Activated B cell treated with CpG ODN at 0.5 μM for 24 hours (primary cell): ENCODE measurements at regions not wholly inside any gene's neighbourhood (a gene's known extent, or its start where the extent isn't known, plus 50 kb on each side); places are given as distances from the start of the nearest gene placed in this dataset.

Experiments used
- ATAC-seq: fragments of 200-7000 bp; cut with Tn5 transposase; one replicate; pipeline ENCODE4 v1.10.0; 2021; ENCODE audit warnings: low read depth, mild to moderate bottlenecking, moderate library complexity
- CTCF ChIA-PET: fragments of 350-600 bp; sonication (Branson Sonifier 250); formaldehyde crosslinking; loops from one replicate; lab custom pipeline; 2021; ENCODE audit warnings: antibody characterized with exemption; lab: Charles Lee
- POLR2A ChIA-PET: fragments of 350-600 bp; sonication (Branson Sonifier 250); formaldehyde crosslinking; loops from one replicate; lab custom pipeline; 2021; ENCODE audit warnings: antibody characterized with exemption; lab: Charles Lee
- DNase-seq: peaks from one replicate; pipeline ENCODE4 v3.0.0; 2022
- H3K27ac Mint-ChIP-seq: one replicate; pipeline ENCODE4 v1.8.0; 2020; ENCODE audit warnings: mixed read lengths
- H3K27me3 Mint-ChIP-seq: one replicate; pipeline ENCODE4 v1.8.0; 2021; ENCODE audit warnings: mixed read lengths
- H3K36me3 Mint-ChIP-seq: one replicate; pipeline ENCODE4 v1.8.0; 2021; ENCODE audit warnings: low read depth, mixed read lengths
- H3K4me1 Mint-ChIP-seq: one replicate; pipeline ENCODE4 v1.8.0; 2021; ENCODE audit warnings: mixed read lengths
- H3K4me3 Mint-ChIP-seq: one replicate; pipeline ENCODE4 v1.8.0; 2020; ENCODE audit warnings: mild to moderate bottlenecking, mixed read lengths
- H3K9me3 Mint-ChIP-seq: one replicate; pipeline ENCODE4 v1.8.0; 2020; ENCODE audit warnings: mixed read lengths
- intact Hi-C: fragments of 100-400 bp; cut with micrococcal nuclease; formaldehyde crosslinking; loops from one replicate; pipeline ENCODE4 v1.15.1; 2024
- TF ChIP-seq, protein P1 (sequence below): fragments of 200-600 bp; IDR thresholded peaks from one replicate; pipeline ENCODE4 v1.8.0; 2022; ENCODE audit warnings: antibody characterized with exemption, mild to moderate bottlenecking

- Mint-ChIP-seq H3K4me3 (no peak overlapping the region), H3K9me3 (no peaks in the 10 kb centered on the region), H3K4me1 (no peaks in the 10 kb centered on the region), H3K27me3 (peaks cover 12% of the 10 kb centered on the region), H3K36me3 (no peaks in the 10 kb centered on the region), H3K27ac (no peak overlapping the region)
- ChIA-PET POLR2A (no interaction called here), CTCF (no interaction called here)
- DNase-seq (no peak), ATAC-seq (no peak)
- intact Hi-C loops: no loop called here
- TF ChIP-seq, protein P1, sequence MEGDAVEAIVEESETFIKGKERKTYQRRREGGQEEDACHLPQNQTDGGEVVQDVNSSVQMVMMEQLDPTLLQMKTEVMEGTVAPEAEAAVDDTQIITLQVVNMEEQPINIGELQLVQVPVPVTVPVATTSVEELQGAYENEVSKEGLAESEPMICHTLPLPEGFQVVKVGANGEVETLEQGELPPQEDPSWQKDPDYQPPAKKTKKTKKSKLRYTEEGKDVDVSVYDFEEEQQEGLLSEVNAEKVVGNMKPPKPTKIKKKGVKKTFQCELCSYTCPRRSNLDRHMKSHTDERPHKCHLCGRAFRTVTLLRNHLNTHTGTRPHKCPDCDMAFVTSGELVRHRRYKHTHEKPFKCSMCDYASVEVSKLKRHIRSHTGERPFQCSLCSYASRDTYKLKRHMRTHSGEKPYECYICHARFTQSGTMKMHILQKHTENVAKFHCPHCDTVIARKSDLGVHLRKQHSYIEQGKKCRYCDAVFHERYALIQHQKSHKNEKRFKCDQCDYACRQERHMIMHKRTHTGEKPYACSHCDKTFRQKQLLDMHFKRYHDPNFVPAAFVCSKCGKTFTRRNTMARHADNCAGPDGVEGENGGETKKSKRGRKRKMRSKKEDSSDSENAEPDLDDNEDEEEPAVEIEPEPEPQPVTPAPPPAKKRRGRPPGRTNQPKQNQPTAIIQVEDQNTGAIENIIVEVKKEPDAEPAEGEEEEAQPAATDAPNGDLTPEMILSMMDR: no peak
Observed at GRCh38 chr3:18951333-18951732, 197.0 kb upstream of the KCNH8 start.

DNA sequence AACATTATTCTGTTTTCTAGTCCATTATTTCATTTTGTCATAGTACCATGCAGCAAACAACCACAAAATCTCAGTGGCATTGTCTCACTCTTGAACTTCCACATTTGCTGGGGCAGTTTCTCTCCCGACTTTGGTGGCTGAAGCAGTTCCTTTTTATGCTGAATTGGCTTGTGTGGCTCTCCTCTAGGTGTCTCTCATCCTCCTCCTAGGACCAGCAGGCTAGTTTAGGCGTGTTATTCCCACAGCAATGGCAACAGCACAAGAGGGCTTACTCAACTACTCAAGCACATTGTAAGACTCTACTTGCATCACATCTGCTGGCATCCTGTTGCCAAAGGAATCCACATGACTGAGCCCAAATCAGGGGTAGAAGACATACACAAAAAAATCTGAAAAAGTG, 201.8 kb upstream of the KCNH8 start:
- no peaks in the 10 kb centered on the region for H3K4me1 Mint-ChIP-seq
- TF ChIP-seq, protein P1: no peak
- POLR2A ChIA-PET: no interaction called here
- H3K36me3 Mint-ChIP-seq: no peaks in the 10 kb centered on the region
- intact Hi-C loops: no loop called here
- H3K4me3 Mint-ChIP-seq: no peak overlapping the region
- no peaks in the 10 kb centered on the region for H3K9me3 Mint-ChIP-seq
- CTCF ChIA-PET: no interaction called here
- peaks cover 12% of the 10 kb centered on the region for H3K27me3 Mint-ChIP-seq
- ATAC-seq: no peak
- H3K27ac Mint-ChIP-seq: no peak overlapping the region
- DNase-seq: no peak

GRCh38 chr3:18937574-18937973, 210.7 kb upstream of the KCNH8 start:
- TF ChIP-seq, protein P1: no peak
- Mint-ChIP-seq H3K36me3 (no peaks in the 10 kb centered on the region), H3K4me3 (no peak overlapping the region), H3K9me3 (no peaks in the 10 kb centered on the region), H3K4me1 (no peaks in the 10 kb centered on the region), H3K27ac (no peak overlapping the region), H3K27me3 (no peaks in the 10 kb centered on the region)
- ChIA-PET CTCF (no interaction called here), POLR2A (no interaction called here)
- intact Hi-C loops: no loop called here
- ATAC-seq (no peak), DNase-seq (no peak)

DNA sequence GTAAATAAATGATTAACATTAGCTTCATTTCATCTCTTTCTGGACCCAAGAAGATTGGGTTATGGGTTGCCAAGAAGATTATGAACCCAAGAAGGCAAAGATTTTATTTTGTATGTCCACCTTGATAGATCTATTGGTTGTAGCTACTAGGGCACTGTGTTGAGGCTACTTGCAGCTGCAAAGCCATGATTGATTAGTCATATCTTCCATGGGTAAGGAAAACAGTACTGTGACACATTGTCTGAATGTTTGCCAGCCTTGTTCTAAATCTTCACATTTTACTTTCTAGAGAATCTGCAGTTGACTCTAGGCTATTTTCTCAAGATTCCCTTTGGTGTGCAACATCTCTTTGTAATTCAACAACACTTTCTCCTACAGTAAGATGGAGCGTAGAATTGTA, 229.2 kb upstream of the KCNH8 start:
- H3K4me3 Mint-ChIP-seq: no peak overlapping the region
- TF ChIP-seq, protein P1: no peak

GRCh38 chr3:18917923-18918322, 230.4 kb upstream of the KCNH8 start:
- ATAC-seq (no peak), DNase-seq (no peak)
- Mint-ChIP-seq H3K27me3 (no peaks in the 10 kb centered on the region), H3K27ac (no peak overlapping the region), H3K4me3 (no peak overlapping the region), H3K4me1 (no peaks in the 10 kb centered on the region), H3K9me3 (peaks cover 5% of the 10 kb centered on the region), H3K36me3 (no peaks in the 10 kb centered on the region)
- intact Hi-C loops: no loop called here
- ChIA-PET CTCF (no interaction called here), POLR2A (no interaction called here)
- TF ChIP-seq, protein P1: no peak

More for the DNA sequence above, 229.2 kb upstream of the KCNH8 start:
- no peak overlapping the region for H3K27ac Mint-ChIP-seq
- no peak for ATAC-seq
- no peaks in the 10 kb centered on the region for H3K27me3 Mint-ChIP-seq
- intact Hi-C loops: no loop called here
- H3K4me1 Mint-ChIP-seq: no peaks in the 10 kb centered on the region
- POLR2A ChIA-PET: no interaction called here
- H3K9me3 Mint-ChIP-seq: peaks cover 5% of the 10 kb centered on the region
- DNase-seq: no peak
- no peaks in the 10 kb centered on the region for H3K36me3 Mint-ChIP-seq
- CTCF ChIA-PET: no interaction called here
